ENCODE measurements at regions not wholly inside any gene's neighbourhood (a gene's known extent, or its start where the extent isn't known, plus 50 kb on each side); places are given as distances from the start of the nearest gene placed in this dataset.

DNA sequence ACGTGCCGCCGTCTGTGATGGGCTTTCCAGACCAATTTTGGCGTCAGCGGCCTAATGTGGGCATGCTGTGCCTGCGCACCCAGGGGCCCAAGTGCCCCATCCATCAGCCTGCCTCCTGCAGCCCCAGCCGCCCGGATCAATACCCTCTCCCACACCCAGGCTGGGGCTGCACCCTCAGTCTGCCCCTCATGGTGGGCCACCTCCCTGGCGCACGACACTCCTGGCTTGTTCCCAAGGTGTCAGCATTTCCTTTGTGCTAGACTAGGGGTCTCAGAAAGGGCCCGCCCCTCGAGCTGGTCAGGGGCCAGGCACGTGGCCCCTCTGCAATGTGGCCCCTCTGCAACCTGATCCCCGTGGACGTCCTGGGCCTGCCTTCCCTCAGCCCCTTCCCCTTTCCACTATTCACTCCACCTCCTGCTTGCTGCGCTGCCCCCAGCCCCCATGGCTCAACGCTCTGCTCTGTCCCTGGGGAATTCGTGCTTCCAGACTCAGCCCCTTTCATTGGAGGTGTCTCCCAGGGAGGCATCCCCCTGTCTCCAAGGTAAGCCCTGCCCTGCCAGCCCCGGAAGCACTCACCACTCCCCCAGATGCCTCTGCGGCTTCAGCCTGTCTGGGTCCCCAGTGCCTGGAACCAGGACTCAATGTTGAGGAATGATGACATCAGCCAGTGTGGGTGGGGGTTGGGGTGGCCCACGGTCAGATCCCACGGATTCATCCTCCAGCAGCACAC, 130.8 kb downstream of the HMX1 start:
- Histone ChIP-seq H2BK120ac (ENCODE audit: low read depth, low read length) (no peak overlapping the region), H3K4me2 (ENCODE audit: low read length, poor library complexity, severe bottlenecking) (no peak overlapping the region), H3K9ac (ENCODE audit: low read length) (no peak overlapping the region), H4K91ac (ENCODE audit: low read length) (no peak overlapping the region), H3K36me3 (ENCODE audit: control insufficient read depth in 1 of 2, insufficient read depth in 2 of 2, low read depth in 1 of 2, low read length in 2 of 2) (no peaks in the 10 kb centered on the region), H3K23ac (ENCODE audit: low read length in 2 of 2) (no peak overlapping the region), H3K18ac (ENCODE audit: low read depth in 1 of 2, low read length in 2 of 2) (no peak overlapping the region), H2BK12ac (ENCODE audit: low read length in 2 of 2) (no peak overlapping the region), H3K4ac (ENCODE audit: low read depth in 1 of 2, low read length in 2 of 2) (no peak overlapping the region), H4K8ac (ENCODE audit: low read length) (no peak overlapping the region), H2BK15ac (ENCODE audit: low read depth, poor library complexity, severe bottlenecking) (no peak overlapping the region), H3K14ac (ENCODE audit: low read length in 2 of 2) (no peak overlapping the region), H3K79me1 (replicated peaks; ENCODE audit: low read length, poor library complexity, severe bottlenecking) (no peaks in the 10 kb centered on the region), H2BK5ac (ENCODE audit: low read depth, low read length, poor library complexity, severe bottlenecking) (no peak overlapping the region), H3K27me3 (ENCODE audit: control insufficient read depth in 1 of 2, insufficient read depth in 1 of 2, low read length in 2 of 2) (no peaks in the 10 kb centered on the region), H3K9me3 (ENCODE audit: control insufficient read depth, low read length) (no peaks in the 10 kb centered on the region), H3K4me1 (ENCODE audit: control insufficient read depth, insufficient read depth, low read depth, low read length) (no peaks in the 10 kb centered on the region), H2AFZ (ENCODE audit: low read depth, low read length) (no peak overlapping the region), H2AK5ac (ENCODE audit: low read length, severe bottlenecking) (no peak overlapping the region), H3K4me3 (ENCODE audit: insufficient read depth in 1 of 2, low read depth in 1 of 2, low read length in 2 of 2) (no peak overlapping the region), H3K27ac (ENCODE audit: low read length, poor library complexity, severe bottlenecking) (no peak overlapping the region)
- no peak for DNase-seq
- WGBS, result 76% methylated on average over 21 of the region's 22 CpGs

GRCh38 chr4:8739820-8740665, 131.6 kb downstream of the HMX1 start:
- Histone ChIP-seq H2BK120ac (ENCODE audit: low read depth, low read length) (no peak overlapping the region), H3K9ac (ENCODE audit: low read length) (no peak overlapping the region), H3K27me3 (ENCODE audit: control insufficient read depth in 1 of 2, insufficient read depth in 1 of 2, low read length in 2 of 2) (no peaks in the 10 kb centered on the region), H4K8ac (ENCODE audit: low read length) (no peak overlapping the region), H3K14ac (ENCODE audit: low read length in 2 of 2) (no peak overlapping the region), H2BK5ac (ENCODE audit: low read depth, low read length, poor library complexity, severe bottlenecking) (no peak overlapping the region), H2BK15ac (ENCODE audit: low read depth, poor library complexity, severe bottlenecking) (no peak overlapping the region), H3K23ac (ENCODE audit: low read length in 2 of 2) (no peak overlapping the region), H3K4me1 (ENCODE audit: control insufficient read depth, insufficient read depth, low read depth, low read length) (no peaks in the 10 kb centered on the region), H3K9me3 (ENCODE audit: control insufficient read depth, low read length) (no peaks in the 10 kb centered on the region), H3K4me2 (ENCODE audit: low read length, poor library complexity, severe bottlenecking) (no peak overlapping the region), H3K4me3 (ENCODE audit: insufficient read depth in 1 of 2, low read depth in 1 of 2, low read length in 2 of 2) (no peak overlapping the region), H2AK5ac (ENCODE audit: low read length, severe bottlenecking) (no peak overlapping the region), H3K4ac (ENCODE audit: low read depth in 1 of 2, low read length in 2 of 2) (no peak overlapping the region), H4K91ac (ENCODE audit: low read length) (no peak overlapping the region), H3K79me1 (replicated peaks; ENCODE audit: low read length, poor library complexity, severe bottlenecking) (no peaks in the 10 kb centered on the region), H3K18ac (ENCODE audit: low read depth in 1 of 2, low read length in 2 of 2) (no peak overlapping the region), H2BK12ac (ENCODE audit: low read length in 2 of 2) (no peak overlapping the region), H3K27ac (ENCODE audit: low read length, poor library complexity, severe bottlenecking) (no peak overlapping the region), H2AFZ (ENCODE audit: low read depth, low read length) (no peak overlapping the region), H3K36me3 (ENCODE audit: control insufficient read depth in 1 of 2, insufficient read depth in 2 of 2, low read depth in 1 of 2, low read length in 2 of 2) (no peaks in the 10 kb centered on the region)
- 75% methylated on average over 22 of the region's 23 CpGs for WGBS
- no peak for DNase-seq

DNA sequence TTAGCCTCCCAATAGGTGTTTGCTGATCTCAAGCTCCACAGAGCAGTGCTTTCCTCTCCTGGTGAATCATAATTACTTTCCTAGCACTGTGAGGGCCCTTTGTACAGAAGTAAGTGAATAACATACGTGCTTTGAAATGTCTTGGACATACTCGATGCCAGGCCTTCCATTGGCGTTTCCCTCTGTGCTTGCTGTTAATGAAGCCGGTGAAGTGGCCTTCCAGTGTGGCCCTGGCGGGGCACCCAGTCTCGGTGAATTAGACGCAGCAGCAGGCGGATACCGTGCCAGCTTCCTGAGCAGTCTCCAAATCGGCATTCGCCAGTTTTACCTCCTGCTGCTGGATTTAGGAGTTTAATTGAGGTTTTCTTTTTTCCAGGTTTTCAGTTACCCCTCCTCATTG, 132.3 kb downstream of the HMX1 start:
- Histone ChIP-seq H3K23ac (ENCODE audit: low read length in 2 of 2) (no peak overlapping the region), H2AK5ac (ENCODE audit: low read length, severe bottlenecking) (no peak overlapping the region), H4K91ac (ENCODE audit: low read length) (no peak overlapping the region), H3K9me3 (ENCODE audit: control insufficient read depth, low read length) (no peaks in the 10 kb centered on the region), H3K27ac (ENCODE audit: low read length, poor library complexity, severe bottlenecking) (no peak overlapping the region), H4K8ac (ENCODE audit: low read length) (no peak overlapping the region), H3K14ac (ENCODE audit: low read length in 2 of 2) (no peak overlapping the region), H3K4ac (ENCODE audit: low read depth in 1 of 2, low read length in 2 of 2) (no peak overlapping the region), H2BK120ac (ENCODE audit: low read depth, low read length) (no peak overlapping the region), H3K9ac (ENCODE audit: low read length) (no peak overlapping the region), H3K4me2 (ENCODE audit: low read length, poor library complexity, severe bottlenecking) (no peak overlapping the region), H2BK5ac (ENCODE audit: low read depth, low read length, poor library complexity, severe bottlenecking) (no peak overlapping the region), H3K36me3 (ENCODE audit: control insufficient read depth in 1 of 2, insufficient read depth in 2 of 2, low read depth in 1 of 2, low read length in 2 of 2) (no peaks in the 10 kb centered on the region), H2BK12ac (ENCODE audit: low read length in 2 of 2) (no peak overlapping the region), H3K4me1 (ENCODE audit: control insufficient read depth, insufficient read depth, low read depth, low read length) (no peaks in the 10 kb centered on the region), H2AFZ (ENCODE audit: low read depth, low read length) (no peak overlapping the region), H2BK15ac (ENCODE audit: low read depth, poor library complexity, severe bottlenecking) (no peak overlapping the region), H3K79me1 (replicated peaks; ENCODE audit: low read length, poor library complexity, severe bottlenecking) (no peaks in the 10 kb centered on the region), H3K27me3 (ENCODE audit: control insufficient read depth in 1 of 2, insufficient read depth in 1 of 2, low read length in 2 of 2) (no peaks in the 10 kb centered on the region), H3K4me3 (ENCODE audit: insufficient read depth in 1 of 2, low read depth in 1 of 2, low read length in 2 of 2) (no peak overlapping the region), H3K18ac (ENCODE audit: low read depth in 1 of 2, low read length in 2 of 2) (no peak overlapping the region)
- WGBS, result 88% methylated on average over 9 of the region's 11 CpGs
- no peak for DNase-seq

- Histone ChIP-seq H3K9ac (ENCODE audit: low read length) (no peak overlapping the region), H2AK5ac (ENCODE audit: low read length, severe bottlenecking) (no peak overlapping the region), H2BK12ac (ENCODE audit: low read length in 2 of 2) (no peak overlapping the region), H2AFZ (ENCODE audit: low read depth, low read length) (no peak overlapping the region), H3K18ac (ENCODE audit: low read depth in 1 of 2, low read length in 2 of 2) (no peak overlapping the region), H3K4me3 (ENCODE audit: insufficient read depth in 1 of 2, low read depth in 1 of 2, low read length in 2 of 2) (no peak overlapping the region), H3K4me2 (ENCODE audit: low read length, poor library complexity, severe bottlenecking) (no peak overlapping the region), H3K9me3 (ENCODE audit: control insufficient read depth, low read length) (no peaks in the 10 kb centered on the region), H3K79me1 (replicated peaks; ENCODE audit: low read length, poor library complexity, severe bottlenecking) (no peaks in the 10 kb centered on the region), H2BK5ac (ENCODE audit: low read depth, low read length, poor library complexity, severe bottlenecking) (no peak overlapping the region), H3K4ac (ENCODE audit: low read depth in 1 of 2, low read length in 2 of 2) (no peak overlapping the region), H4K91ac (ENCODE audit: low read length) (no peak overlapping the region), H3K27me3 (ENCODE audit: control insufficient read depth in 1 of 2, insufficient read depth in 1 of 2, low read length in 2 of 2) (no peaks in the 10 kb centered on the region), H2BK15ac (ENCODE audit: low read depth, poor library complexity, severe bottlenecking) (no peak overlapping the region), H2BK120ac (ENCODE audit: low read depth, low read length) (no peak overlapping the region), H3K27ac (ENCODE audit: low read length, poor library complexity, severe bottlenecking) (no peak overlapping the region), H3K23ac (ENCODE audit: low read length in 2 of 2) (no peak overlapping the region), H3K36me3 (ENCODE audit: control insufficient read depth in 1 of 2, insufficient read depth in 2 of 2, low read depth in 1 of 2, low read length in 2 of 2) (no peaks in the 10 kb centered on the region), H3K14ac (ENCODE audit: low read length in 2 of 2) (no peak overlapping the region), H4K8ac (ENCODE audit: low read length) (no peak overlapping the region), H3K4me1 (ENCODE audit: control insufficient read depth, insufficient read depth, low read depth, low read length) (no peaks in the 10 kb centered on the region)
- 83% methylated on average over 15 of the region's 15 CpGs for WGBS
- no peak for DNase-seq
Measured at GRCh38 chr4:8738471-8738931, 133.1 kb downstream of the HMX1 start.

All from mesenchymal stem cell (in vitro differentiated cells and primary cell).